ENCODE measurements at regions not wholly inside any gene's neighbourhood (a gene's known extent, or its start where the extent isn't known, plus 50 kb on each side); places are given as distances from the start of the nearest gene placed in this dataset.

- CTCF ChIA-PET = no interaction called here
- Histone ChIP-seq H3K36me3 (ENCODE audit: control insufficient read depth in 2 of 2, insufficient read depth in 1 of 2, low read length in 2 of 2) (no peaks in the 10 kb centered on the region), H3K4me1 (ENCODE audit: control insufficient read depth, insufficient read depth, low read length) (no peaks in the 10 kb centered on the region), H3K27ac (ENCODE audit: extremely low read depth, low read depth, low read length) (no peak overlapping the region), H3K4me3 (ENCODE audit: low read depth, low read length) (no peak overlapping the region), H3K9me3 (ENCODE audit: control insufficient read depth, insufficient read depth, low read depth, low read length) (no peaks in the 10 kb centered on the region)
- TF ChIP-seq HIC1 (tag by site-specific recombination; IDR thresholded peaks at IDR 0.05) (no peak), KLF1 (tag by site-specific recombination; IDR thresholded peaks at IDR 0.05) (no peak), ZNF449 (tag by site-specific recombination; IDR thresholded peaks at IDR 0.05) (no peak), GLI4 (tag by site-specific recombination; IDR thresholded peaks at IDR 0.05) (no peak), PRDM2 (tag by site-specific recombination; IDR thresholded peaks at IDR 0.05; ENCODE audit: borderline replicate concordance) (no peak), PATZ1 (tag by site-specific recombination; IDR thresholded peaks at IDR 0.05) (no peak), ZNF138 (tag by site-specific recombination; IDR thresholded peaks at IDR 0.05; ENCODE audit: borderline replicate concordance) (no peak), ZBTB49 (tag by site-specific recombination; IDR thresholded peaks at IDR 0.05; ENCODE audit: low read depth) (no peak), ZNF473 (tag by site-specific recombination; IDR thresholded peaks at IDR 0.05) (no peak), ZNF571 (tag by site-specific recombination; IDR thresholded peaks at IDR 0.05) (no peak), ZNF239 (tag by site-specific recombination; IDR thresholded peaks at IDR 0.05) (no peak), ZNF112 (tag by site-specific recombination; IDR thresholded peaks at IDR 0.05) (no peak), ZFHX2 (tag by site-specific recombination; conservative IDR thresholded peaks at IDR 0.05) (no peak), ZNF202 (tag by site-specific recombination; IDR thresholded peaks at IDR 0.05; ENCODE audit: borderline replicate concordance) (no peak), ZNF501 (tag by site-specific recombination; IDR thresholded peaks at IDR 0.05) (no peak), ZNF426 (tag by site-specific recombination; IDR thresholded peaks at IDR 0.05) (no peak), ZNF768 (tag by site-specific recombination; IDR thresholded peaks at IDR 0.05) (no peak)
- POLR2A ChIA-PET = no interaction called here
These were observed 250.6 kb upstream of the ZP4 start for GRCh38 chr1:238141353-238141752.
